Kidney tubule cell (primary cell): ENCODE measurements at regions not wholly inside any gene's neighbourhood (a gene's known extent, or its start where the extent isn't known, plus 50 kb on each side); places are given as distances from the start of the nearest gene placed in this dataset.
"Not testable (repeated sequence)": the region's sequence is repeated elsewhere in the genome, so short reads cannot be mapped to it uniquely, and the experiment has no call there.

ENCODE experiments used
- DNase-seq: peaks from one replicate; pipeline ENCODE4 v3.0.0-alpha.2; 2018; ENCODE audit warnings: low spot score

DNA sequence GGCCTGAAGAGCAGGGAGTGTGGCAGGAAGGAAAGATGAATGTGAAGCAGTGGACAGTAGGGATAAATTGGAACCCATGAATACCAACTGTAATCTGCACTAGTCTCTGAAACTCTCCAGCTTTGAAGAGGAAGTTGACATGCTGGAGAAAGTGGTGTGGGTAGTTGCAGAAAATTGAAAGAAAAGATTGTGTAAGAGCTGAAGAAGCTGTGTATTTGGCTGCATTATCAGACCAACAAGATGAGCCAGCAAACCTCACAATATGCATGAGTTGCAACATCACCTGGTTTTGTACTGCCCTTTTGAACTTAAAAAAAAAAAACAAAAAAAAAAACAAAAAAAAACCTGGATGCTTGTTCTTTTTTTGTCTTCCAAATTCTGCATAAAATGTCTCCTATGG is 921.9 kb upstream of the EYS start:
- no peak for DNase-seq

DNA sequence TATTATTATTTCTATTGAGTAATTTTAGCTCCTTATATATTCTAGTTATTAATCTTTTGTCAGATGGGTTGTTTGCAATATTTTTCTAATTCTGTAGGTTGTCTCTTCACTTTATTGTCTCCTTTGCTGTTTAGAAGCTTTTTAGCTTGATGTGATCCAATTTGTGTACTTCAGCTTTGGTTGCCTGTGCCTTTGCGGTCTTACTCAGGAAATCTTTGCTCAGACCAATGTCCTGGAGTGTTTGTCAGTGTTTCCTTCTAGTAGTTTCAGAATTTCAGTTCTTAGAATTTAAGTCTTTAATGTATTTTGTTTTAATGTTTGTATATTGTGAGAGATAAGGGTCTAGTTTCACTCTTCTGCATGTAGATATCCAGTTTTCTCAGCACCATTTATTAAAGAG is 916.0 kb upstream of the EYS start:
- no peak for DNase-seq

DNA sequence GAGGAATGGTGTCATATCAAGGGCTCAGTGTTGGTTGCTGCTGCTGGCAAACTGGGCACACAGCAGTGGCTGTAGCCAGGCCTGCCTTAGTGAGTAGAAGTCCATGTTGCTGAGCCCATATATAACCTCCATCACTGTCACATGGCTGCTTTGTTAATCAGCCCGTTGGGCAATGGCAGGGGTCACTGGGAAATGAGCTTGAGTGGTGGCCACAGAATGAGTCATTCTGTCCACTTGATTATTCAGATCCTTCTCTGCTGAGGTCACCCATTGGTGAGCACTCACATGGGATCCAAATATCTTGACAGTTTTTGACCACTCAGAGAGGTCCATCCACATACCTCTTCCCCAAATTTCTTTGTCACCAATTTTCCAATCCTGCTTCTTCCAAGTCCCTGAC is 898.9 kb upstream of the EYS start:
- DNase-seq, result no peak

DNA sequence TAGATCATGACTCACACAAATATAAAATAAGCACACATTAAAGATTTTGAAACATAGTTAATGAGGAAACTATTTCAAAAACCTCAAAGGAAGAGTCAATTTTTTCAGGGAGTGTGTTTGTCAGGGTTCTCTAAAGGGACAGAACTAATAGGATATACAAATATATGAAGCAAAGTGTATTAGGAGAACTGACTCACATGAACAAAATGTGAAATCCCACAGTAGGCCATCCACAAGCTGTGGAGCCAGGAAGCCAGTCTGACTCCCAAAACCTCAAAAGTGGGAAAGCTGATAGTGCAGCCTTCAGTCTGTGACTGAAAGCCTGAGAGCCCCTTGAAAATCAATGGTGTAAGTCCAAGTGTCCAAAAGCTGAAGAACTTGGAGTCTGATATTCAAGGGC is 898.0 kb upstream of the EYS start:
- no peak for DNase-seq

DNA sequence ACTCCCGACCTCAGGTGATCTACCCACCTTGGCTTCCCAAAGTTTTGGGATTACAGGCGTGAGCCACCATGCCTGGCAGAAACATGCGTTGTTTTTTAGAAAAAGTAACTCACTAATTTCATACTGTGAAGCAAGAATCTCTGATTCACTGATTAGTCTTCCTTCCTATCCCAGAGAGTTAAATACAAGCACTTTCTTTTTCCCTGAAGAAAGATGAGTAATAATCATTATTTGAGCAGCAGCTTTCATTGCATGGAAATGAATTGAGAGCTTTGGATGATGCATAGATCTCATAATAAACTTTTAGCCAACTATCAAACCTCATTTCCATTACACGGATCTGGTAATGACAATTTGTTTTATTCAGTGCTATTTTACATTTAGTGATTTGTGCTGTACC is 892.5 kb upstream of the EYS start:
- no peak for DNase-seq

DNA sequence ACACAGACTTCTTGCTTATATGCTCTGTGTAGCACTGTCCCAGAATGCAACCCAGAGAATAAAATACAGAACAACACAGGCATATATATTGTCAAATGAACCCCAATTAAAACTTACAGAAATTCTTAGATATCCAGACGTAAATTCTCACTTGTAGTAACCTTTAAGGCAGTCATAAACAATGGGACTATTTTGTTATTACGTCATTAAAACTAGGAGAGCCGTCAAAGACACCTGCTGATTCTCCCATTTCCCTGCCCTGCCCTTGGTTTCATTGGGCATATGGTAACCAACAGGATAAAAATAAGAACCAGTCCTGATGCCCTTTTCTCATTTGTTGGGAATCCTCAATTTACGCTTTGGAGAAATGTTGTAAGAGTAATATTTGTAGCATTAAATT is 871.3 kb upstream of the EYS start:
- DNase-seq, result no peak

DNA sequence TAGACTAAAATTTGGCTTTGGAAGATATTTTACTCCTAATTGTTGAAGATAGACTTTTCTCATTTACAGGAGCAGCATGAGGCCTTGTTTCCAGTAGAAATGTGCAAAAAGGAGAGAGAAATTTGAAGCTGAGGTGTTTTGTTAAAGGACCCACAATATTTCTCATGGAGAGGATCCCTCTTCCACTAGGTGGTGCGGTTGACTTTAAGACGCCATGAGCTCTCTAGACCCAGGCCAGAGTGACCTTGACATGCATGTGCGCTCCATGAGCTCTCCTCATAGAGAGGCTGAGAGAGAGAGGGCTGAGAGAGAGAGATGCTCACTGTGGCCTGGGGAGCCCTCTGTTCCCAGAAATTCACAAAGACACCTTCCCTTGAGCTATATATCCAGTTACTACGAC is 861.2 kb upstream of the EYS start:
- DNase-seq, result no peak

DNA sequence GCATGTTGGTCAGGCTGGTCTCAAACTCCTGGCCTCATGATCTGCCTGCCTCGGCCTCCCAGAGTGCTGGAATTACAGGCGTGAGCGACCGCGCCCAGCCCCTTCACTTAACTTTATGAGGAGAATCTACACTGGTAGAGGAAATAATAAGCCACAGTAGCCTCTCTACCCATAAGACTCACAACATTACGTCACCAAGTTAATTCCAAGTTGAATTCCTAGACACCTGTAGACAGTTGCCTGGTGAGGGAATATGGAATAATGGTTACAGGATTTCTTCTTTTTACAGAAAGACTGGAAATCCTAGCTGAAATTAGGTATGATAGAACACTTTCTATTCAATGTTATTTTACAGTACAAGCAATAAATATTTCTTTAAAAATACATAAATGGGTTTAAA is 854.5 kb upstream of the EYS start:
- no peak for DNase-seq

DNA sequence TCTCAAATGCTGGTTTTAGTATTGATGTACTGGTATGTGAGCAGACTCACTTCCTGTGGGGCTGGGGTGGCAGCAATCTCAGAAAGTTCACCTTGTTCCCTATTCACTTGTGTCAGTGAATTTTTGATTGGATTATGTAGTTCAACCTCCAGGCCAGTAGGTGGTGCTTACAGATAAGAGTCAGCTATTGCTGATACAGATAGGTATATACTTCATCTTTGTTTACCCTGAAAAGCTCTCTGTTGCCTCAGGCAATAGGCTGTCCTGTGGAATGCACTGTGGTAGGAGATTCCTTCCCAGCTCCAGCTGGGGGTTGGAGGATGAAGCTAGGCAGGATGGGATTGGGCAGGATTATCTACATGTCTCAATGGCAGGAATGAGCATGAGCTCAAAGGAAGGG is 851.2 kb upstream of the EYS start:
- no peak for DNase-seq

DNA sequence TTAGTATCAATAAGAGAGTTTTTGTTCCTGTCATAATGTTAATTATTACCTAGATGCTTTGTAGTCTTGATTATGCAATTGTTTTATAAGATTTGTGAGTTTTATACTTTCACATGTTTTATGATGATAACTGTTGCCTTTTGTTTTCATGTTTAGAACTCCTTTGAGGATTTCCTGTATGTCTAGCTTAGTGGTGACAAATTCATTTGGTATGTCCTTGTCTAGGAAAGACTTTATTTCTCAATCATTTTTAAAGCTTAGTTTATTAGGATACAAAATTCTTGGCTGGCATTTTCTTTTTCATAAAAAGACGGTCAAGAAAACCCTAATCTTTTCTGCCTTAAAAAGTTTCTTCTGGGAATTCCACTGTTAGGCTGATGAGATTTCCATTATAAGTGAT is 849.9 kb upstream of the EYS start:
- DNase-seq, result no peak

DNA sequence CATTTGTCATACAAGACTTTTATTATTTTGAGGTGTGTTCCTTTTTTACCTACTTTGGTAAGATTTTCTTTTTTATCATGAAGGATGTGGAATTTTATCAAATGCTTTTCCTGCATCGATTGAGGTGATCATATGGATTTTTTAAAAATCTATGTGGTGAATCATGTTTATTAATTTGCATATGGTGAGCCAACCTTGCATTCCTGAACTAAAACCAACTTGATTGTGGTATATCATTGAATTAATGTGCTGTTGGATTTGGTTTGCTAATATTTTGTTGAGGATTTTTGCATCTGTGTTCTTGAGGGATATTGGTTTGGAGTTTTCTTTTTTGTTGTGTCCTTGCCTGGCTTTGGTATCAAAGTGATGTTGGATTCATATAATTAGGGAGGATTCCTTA is 848.1 kb upstream of the EYS start:
- DNase-seq, result no peak

DNA sequence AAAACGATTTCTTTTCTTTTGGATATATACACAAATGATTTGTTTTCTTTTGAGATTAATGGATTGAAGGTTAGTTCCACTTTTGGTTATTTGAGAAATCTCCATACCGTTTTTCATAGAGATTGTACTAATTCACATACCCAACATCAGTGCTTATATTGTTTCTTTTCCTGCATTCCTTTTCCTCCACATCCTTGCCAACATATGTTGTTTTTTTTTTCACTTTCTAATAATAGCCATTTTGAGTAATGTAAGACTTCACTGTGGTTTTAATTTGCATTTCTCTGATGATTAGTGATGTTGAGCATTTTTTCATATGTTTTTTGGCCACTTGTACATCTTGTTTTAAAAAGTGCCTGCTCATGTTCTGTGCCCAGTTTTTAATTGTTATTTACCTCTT is 846.4 kb upstream of the EYS start:
- no peak for DNase-seq

DNA sequence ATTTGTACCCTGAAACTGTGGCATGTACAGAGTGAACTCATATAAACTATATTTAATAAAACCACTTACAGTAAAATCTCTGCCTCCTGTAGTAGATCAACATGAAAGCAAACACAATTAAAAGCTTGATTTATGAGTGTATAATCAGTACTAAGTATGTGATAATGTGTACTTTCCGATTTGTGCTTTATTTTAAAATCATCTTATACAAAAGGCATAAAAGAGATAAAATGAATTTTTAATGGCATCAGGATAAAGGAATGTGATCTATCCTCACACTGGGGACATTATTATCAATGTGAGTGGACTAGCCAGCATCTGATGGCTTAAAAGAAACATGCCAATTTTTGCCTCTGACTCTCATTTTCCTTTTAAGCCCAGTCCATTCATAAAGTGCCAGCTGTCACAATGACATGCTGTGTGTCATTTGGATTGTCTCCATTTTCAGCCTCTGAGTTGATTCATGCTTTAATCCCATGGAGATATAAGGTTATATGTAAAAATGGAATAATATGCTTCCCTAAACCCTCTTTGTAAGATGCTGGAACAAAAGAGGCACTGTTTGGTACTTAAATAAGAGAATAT is 831.6 kb upstream of the EYS start:
- no peak for DNase-seq

DNA sequence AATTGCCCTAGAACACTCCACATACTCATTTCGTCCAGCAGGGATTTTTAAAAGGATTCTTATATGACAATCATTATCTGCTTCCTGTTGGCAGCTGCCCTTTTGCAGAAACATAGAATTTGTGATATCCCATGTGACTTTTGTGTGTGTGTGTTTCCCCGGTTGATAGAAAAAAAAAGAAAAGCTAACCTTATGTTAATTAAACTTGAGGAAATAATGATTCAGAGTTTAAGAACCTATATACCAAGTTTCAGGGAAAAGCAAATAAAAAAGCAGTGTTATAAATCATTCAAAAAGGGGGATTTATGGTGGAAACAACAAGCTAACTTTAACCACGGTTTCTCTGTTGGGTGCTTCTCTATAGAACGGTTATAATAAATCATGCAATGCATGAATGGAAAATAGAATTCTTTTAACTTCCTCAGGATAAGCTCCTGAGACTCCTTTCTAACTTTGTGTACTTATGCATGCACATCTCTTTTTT is 826.9 kb upstream of the EYS start:
- no peak for DNase-seq

DNA sequence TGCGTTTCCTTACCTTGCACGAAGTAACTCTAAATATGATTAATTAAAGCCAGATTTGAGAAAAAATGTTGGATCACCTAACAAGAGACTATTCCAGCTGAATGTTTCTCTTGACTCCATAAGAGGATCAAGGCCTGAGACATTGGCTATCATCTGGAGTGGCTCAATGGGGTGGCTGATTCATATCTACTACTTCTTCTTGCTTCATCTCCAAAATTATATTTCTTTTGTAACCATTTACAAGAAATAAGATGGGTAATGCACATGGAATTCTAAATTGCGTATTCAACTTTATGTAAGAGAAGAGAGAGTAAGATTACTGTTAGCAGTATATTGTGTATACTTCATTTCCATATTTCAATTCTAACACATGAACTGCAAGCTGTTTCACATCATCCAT is 819.0 kb upstream of the EYS start:
- DNase-seq, result no peak

DNA sequence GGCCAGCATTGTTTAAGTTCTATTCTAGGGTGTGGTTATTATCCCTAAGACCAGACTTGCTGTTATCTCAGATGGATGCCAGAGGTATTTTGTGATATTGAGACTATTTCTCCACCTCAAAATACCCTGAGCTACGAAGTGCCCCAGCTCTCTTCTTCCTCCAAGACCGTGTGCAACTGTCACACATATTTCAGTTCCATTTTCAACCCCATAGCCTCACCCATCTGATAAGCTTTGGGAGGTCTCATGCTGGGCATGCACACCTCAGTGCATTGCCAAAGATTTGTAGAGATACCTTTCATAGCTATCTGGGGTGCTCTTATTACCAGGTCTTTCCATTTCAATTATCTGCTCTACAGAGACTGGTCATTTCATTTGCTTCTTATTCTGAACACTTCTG is 815.8 kb upstream of the EYS start:
- no peak for DNase-seq

DNA sequence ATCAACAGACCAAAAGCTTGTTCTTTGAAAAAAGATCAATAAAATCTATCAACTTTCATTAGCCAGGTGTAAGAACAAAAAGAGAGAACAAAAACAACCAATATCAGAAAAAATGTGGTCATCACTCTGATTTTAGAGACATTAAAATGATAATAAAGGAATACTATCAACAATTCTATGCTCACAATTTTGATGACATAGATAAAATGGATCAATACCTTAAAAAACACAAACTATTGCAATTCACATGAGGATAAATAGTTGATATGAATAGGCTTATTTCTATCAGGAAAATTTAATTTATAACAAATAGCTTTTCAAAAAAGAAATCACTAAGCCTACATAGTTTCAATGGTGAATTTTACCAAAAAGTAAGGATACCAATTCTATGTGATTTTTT is 809.4 kb upstream of the EYS start:
- DNase-seq, result no peak

DNA sequence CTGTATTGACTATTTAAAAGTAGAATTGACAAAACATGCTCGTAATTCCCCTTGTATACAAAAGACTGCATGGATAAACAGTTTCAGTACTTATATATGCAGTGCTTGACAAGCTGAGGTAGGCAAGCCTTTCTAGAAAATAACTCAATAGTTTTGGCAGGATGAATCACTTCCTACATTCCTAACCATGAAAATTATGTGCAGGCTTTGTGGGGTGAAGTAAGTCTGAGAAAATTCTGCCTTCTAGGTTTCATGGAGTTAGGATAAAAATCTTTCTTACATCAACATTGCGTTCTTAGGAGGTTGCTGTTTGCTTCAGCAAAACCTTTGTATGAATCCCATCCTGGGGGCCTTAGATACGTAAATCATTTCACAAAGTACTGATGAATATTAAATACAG is 801.4 kb upstream of the EYS start:
- no peak for DNase-seq

DNA sequence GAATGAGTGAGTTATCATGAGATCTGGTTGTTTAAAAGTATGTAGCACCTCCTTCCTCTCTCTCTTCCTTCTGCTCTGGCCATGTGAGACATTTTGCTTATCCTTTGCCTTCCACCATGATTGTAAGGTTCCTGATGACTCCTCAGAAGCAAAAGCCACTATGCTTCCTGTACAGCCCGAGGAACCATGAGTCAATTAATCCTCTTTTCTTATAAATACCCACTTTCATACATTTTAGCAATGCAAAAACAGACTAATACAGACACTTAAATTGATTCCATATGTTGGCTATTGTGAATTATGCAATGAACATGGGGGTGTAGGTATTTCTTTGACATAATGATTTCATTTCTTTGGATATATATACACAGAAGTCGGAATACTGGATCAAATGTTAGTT is 792.8 kb upstream of the EYS start:
- no peak for DNase-seq

DNA sequence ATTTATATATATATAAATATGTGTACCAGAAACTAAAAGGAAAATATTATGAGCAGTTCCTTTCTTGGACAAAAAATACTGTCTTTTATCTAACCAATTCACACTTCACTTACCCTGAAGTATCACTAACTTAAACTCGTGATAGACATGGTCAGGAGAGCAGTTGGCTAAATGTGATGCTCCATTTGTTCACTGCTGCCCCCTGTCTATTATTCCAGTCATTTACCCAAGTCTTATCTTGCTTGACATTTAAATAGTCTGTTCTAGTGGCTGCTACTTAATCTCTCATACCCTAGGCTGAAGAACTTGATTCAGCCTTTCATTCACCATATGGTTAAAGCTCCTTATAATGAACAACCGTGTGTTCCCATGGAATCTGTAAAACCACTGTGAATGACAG is 789.6 kb upstream of the EYS start:
- no peak for DNase-seq

DNA sequence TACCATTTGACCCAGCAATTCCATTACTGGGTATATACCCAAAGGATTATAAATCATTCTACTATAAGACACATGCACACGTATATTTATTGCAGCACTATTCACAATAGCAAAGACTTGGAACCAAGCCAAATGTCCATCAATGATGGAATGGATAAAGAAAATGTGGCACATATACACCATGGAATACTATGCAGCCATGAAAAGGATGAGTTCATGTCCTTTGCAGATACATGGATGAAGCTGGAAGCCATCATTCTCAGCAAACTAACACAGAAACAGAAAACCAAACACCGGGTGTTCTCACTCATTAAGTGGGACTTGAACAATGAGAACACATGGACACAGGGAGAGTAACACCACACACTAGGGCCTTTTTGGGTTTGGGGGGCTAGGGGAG is 787.6 kb upstream of the EYS start:
- not testable (repeated sequence) for DNase-seq

DNA sequence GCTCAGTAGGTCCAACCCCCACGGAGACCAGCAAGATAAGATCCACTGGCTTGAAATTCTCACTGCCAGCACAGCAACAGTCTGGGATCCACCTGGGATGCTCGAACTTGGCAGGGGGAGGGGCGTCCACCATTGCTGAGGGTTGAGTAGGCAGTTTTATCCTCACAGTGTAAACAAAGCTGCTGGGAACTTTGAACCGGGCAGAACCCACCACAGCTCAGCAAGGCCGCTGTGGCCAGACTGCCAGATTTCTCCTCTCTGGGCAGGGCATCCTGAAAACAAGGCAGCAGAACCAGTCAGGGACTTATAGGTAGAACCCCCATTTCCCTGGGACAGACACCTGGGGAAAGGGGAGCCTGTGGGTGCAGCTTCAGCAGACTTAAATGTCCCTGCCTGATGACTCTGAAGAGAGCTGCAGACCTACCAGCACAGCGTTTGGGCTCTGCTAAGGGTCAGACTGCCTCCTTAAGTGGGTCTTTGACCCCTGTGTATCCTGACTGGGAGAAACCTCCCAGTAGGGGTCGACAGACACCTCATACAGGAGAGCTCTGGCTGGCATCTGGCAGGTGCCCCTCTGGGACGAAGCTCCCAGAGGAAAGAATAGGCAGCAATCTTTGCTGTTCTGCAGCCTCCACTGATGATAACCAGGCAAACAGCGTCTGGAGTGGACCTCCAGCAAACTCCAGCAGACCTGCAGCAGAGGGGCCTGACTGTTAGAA is 782.4 kb upstream of the EYS start:
- no peak for DNase-seq

DNA sequence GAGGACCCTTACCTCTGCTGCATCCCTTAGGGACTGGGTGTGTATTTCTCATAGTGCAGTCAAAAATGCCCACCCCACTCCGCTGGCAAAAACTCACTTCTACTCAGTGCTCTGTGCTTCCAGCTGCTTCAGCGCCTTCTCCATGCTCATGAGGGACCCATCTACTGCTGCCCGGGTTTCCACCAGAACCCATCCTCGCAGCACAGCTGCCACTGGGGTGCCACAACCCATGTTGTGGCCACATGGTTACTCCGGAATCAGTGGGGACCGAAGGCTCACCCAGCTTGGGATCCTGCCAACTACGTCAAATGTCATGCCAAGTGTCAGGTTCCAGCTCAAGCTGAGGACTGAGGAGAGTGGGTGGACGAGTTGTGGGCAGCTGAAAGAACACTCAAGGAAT is 774.2 kb upstream of the EYS start:
- DNase-seq, result no peak

DNA sequence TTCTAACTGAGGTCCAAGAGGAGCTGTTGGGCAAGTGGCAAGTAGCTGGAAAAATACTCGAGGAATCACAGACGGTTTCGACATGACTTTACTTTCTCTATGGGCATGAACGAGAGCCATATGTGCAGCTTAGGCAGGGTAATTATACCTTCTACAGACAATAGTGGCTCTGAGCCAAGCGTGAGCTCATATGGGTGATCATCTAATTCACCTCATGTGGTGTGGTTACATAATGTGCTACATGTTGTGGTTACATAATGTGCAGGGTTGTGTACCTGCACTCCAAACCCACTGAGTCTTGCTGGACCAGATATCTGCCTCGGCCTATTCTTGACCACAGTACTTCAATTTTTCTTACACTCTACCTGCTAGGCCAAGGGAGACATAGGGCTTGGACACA is 771.7 kb upstream of the EYS start:
- DNase-seq, result no peak
